ENCODE measurements at regions not wholly inside any gene's neighbourhood (a gene's known extent, or its start where the extent isn't known, plus 50 kb on each side); places are given as distances from the start of the nearest gene placed in this dataset.

- TF ChIP-seq CTCF (tag by site-specific recombination; IDR thresholded peaks at IDR 0.05), result no peak
- no peak for TF ChIP-seq ZNF394 (tag by site-specific recombination; IDR thresholded peaks at IDR 0.05; ENCODE audit: borderline replicate concordance)
These were observed 365.2 kb downstream of the OTUD1 start for GRCh38 chr10:23804125-23804524.

Data from HEK293 (cell line).